ENCODE measurements at regions not wholly inside any gene's neighbourhood (a gene's known extent, or its start where the extent isn't known, plus 50 kb on each side); places are given as distances from the start of the nearest gene placed in this dataset.

DNA sequence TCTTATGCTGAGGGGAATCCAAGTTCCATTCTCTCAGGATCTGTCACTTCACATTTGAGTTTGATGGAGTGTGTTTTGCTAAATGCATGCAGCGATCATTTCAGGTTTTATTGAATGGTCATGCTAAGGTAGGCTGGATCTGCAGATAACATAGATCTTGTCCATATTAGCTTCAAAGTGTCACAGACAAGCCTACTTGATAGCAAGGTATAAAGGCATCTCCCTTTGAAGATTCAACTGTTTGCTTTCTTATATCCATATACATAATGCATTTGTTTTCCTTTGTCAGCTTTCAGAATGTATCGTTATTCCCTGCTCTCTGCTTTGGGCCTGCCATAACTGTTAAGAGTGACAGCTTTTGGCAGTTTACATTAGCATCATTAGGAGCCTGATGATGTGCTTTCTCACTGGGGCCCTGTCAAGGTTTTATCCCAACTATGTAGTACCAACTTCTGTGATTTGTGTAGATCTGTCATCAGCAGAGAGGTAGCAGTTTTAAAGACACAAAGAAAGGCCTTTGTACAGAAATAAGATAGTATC lies 604.3 kb upstream of the CDH7 start:
- no peak overlapping the region for H2AFZ ChIP-seq (ENCODE audit: low read depth, low read length)
- peak; percentile 97 for TF ChIP-seq REST (IDR thresholded peaks at IDR 0.05; ENCODE audit: borderline replicate concordance)
- peak; percentile 93 for TF ChIP-seq POLR2AphosphoS5 (IDR thresholded peaks at IDR 0.05)
- peak; percentile 39 for TF ChIP-seq SMC3 (conservative IDR thresholded peaks at IDR 0.05; ENCODE audit: poor library complexity)
- TF ChIP-seq CTCF (IDR thresholded peaks at IDR 0.05; ENCODE audit: poor library complexity, severe bottlenecking): no peak
- TF ChIP-seq EP300 (conservative IDR thresholded peaks at IDR 0.05; ENCODE audit: poor library complexity, severe bottlenecking): peak; percentile 98
- H4K20me1 ChIP-seq (ENCODE audit: insufficient read depth): no peaks in the 10 kb centered on the region
- H3K27me3 ChIP-seq (ENCODE audit: insufficient read depth, low read depth, low read length): no peaks in the 10 kb centered on the region
- H3K9me2 ChIP-seq (ENCODE audit: insufficient read depth, low read length): no peaks in the 10 kb centered on the region
- no peak overlapping the region for H3K9ac ChIP-seq (ENCODE audit: low read length)
- peak overlapping the region; percentile 5 for H3K4me3 ChIP-seq (ENCODE audit: low read length)
- peak overlapping the region; percentile 33 for H3K27ac ChIP-seq (ENCODE audit: low read length)
- no peak overlapping the region for H3K4me2 ChIP-seq (ENCODE audit: low read length)
- no peaks in the 10 kb centered on the region for H3F3A ChIP-seq (ENCODE audit: insufficient read depth, low read length, poor library complexity, severe bottlenecking)
- H3K79me2 ChIP-seq (replicated peaks; ENCODE audit: insufficient read depth, low read length): no peaks in the 10 kb centered on the region
- H3K9me3 ChIP-seq (ENCODE audit: low read length): no peaks in the 10 kb centered on the region
- H3K36me3 ChIP-seq (ENCODE audit: insufficient read depth, low read length): no peaks in the 10 kb centered on the region

DNA sequence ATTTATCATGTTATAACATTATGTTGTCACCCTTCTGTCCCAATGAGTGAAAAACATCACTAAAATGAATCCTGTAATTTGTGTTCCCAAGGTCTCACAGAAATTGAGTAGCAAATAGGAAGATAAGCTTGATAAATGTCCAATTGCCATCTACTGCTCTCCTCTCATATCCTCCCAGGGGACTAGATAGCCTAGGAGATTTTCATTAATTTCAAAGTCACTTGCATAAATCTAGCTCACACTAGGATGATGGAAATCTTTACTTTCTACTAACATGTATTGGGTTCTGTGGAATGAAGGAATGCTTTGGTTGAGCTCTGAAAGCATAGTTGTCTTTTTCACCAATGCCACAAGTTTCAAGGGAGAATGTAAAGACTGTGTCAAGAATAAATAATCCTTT lies 605.5 kb upstream of the CDH7 start:
- H3K27me3 ChIP-seq (ENCODE audit: insufficient read depth, low read depth, low read length): no peaks in the 10 kb centered on the region
- no peaks in the 10 kb centered on the region for H4K20me1 ChIP-seq (ENCODE audit: insufficient read depth)
- H3K27ac ChIP-seq (ENCODE audit: low read length): no peak overlapping the region
- H3K9me2 ChIP-seq (ENCODE audit: insufficient read depth, low read length): no peaks in the 10 kb centered on the region
- no peak overlapping the region for H2AFZ ChIP-seq (ENCODE audit: low read depth, low read length)
- no peak overlapping the region for H3K4me2 ChIP-seq (ENCODE audit: low read length)
- H3K9ac ChIP-seq (ENCODE audit: low read length): no peak overlapping the region
- no peaks in the 10 kb centered on the region for H3K9me3 ChIP-seq (ENCODE audit: low read length)
- H3F3A ChIP-seq (ENCODE audit: insufficient read depth, low read length, poor library complexity, severe bottlenecking): no peaks in the 10 kb centered on the region
- TF ChIP-seq CTCF (IDR thresholded peaks at IDR 0.05; ENCODE audit: poor library complexity, severe bottlenecking) (no peak), EP300 (conservative IDR thresholded peaks at IDR 0.05; ENCODE audit: poor library complexity, severe bottlenecking) (no peak), MXI1 (conservative IDR thresholded peaks at IDR 0.05; ENCODE audit: poor library complexity, severe bottlenecking) (no peak), RAD21 (conservative IDR thresholded peaks at IDR 0.05) (no peak), REST (IDR thresholded peaks at IDR 0.05; ENCODE audit: borderline replicate concordance) (no peak), EZH2 (IDR thresholded peaks at IDR 0.05; ENCODE audit: borderline replicate concordance, insufficient read depth, low read length, poor library complexity, severe bottlenecking) (no peak), SMC3 (conservative IDR thresholded peaks at IDR 0.05; ENCODE audit: poor library complexity) (no peak), POLR2AphosphoS5 (IDR thresholded peaks at IDR 0.05) (no peak), TAF1 (IDR thresholded peaks at IDR 0.05; ENCODE audit: low read depth) (no peak)
- H3K4me3 ChIP-seq (ENCODE audit: low read length): no peak overlapping the region
- no peaks in the 10 kb centered on the region for H3K36me3 ChIP-seq (ENCODE audit: insufficient read depth, low read length)
- H3K79me2 ChIP-seq (replicated peaks; ENCODE audit: insufficient read depth, low read length): no peaks in the 10 kb centered on the region

Measured in neural cell (in vitro differentiated cells).